Left cardiac atrium (tissue), 4 donors: ENCODE measurements at regions not wholly inside any gene's neighbourhood (a gene's known extent, or its start where the extent isn't known, plus 50 kb on each side); places are given as distances from the start of the nearest gene placed in this dataset.

Source experiments
- ATAC-seq, 2 donors: fragments of 200-7000 bp; cut with Tn5 transposase; one replicate each; pipeline ENCODE4 v1.9.1; 2020; ENCODE audit warnings: mild to moderate bottlenecking in 2 of 2, moderate library complexity in 2 of 2
- DNase-seq: peaks from one replicate; pipeline ENCODE4 v3.0.0-alpha.2; 2020
- intact Hi-C, 2 donors: fragments of 100-400 bp; cut with DNase I; formaldehyde crosslinking; loops; one replicate each; pipeline versions ENCODE4 v1.14.1 to v1.15.1; 2022 to 2023
- donor health status: DM: no; HTN: yes; CAD: no.
- donor health status: DM: no; HTN: yes; CAD: no; lungs with severe emphysema.
- donor health status: DM: yes; HTN: yes; CAD: no.
- donor health status: Dilated cardiomyopathy.

DNA sequence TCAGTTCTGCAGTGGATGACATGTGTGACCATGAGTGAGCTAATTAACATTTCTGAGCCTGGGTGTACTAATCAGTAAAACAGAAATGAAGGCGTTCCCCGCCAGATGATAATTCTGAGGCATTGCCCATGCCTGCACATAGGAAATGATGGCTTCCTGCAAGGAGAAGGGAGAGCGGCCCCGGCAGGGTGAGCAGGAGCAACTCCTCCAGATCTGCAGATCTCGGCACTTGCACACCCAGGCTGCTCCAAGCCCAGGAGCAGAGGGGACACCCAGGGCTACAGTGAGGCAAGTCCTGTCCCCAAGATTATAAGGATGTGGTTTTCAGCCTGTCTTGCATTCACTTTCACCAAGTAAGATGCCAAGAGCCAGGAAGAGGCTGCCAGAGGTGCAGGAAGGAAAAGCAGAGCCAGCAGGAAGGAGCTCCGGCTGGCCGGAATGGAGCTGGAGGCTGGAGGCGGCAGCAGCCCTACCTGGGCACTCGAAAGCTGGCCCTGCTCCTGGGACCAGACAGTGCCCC is 177.5 kb upstream of the CST7 start:
- DNase-seq (no peak), ATAC-seq (no peak)
- intact Hi-C loops, result no loop called here

DNA sequence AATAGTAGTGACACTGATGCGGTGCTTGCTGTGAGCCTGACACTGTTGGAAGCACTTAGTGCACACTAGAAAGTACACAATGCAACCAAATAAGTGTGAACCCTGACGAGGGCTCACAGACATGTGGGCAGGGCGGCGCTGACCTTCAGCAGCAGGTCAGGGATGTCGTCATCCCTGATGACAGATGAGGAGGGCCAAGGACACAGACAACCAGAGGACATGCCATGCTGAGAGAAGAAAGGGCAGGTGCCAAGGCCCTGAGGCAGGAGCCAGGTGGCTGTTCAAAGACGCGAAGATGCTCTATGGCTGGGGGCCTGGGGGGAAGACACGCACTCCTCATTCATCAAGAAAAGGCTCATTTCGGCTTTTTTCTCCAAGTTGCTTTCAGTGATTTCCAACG is 176.4 kb upstream of the CST7 start:
- intact Hi-C loops, result no loop called here
- DNase-seq, result no peak
- ATAC-seq, result no peak

DNA sequence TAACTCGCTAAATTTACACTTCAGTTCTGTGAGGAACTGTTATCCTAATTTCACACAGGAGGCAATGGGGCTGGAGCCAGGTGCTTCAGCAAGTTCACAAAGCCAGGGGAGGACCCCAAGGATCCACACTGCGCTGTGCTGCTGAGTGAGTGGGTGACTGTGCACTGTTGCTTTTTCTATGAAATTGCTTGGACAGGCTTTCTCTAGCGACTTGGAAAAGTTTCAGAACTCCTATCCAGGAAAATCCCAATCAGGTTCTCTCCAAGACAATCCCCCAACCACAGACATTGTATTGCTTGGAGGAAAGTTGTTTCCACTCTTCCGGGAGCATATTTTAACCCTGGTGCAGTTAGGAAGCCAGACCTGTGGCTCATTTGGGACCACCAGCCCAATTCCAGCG is 175.9 kb upstream of the CST7 start:
- peak in 1 of 2 donors; percentile 37 for ATAC-seq
- no peak for DNase-seq
- intact Hi-C loops, result no loop called here

DNA sequence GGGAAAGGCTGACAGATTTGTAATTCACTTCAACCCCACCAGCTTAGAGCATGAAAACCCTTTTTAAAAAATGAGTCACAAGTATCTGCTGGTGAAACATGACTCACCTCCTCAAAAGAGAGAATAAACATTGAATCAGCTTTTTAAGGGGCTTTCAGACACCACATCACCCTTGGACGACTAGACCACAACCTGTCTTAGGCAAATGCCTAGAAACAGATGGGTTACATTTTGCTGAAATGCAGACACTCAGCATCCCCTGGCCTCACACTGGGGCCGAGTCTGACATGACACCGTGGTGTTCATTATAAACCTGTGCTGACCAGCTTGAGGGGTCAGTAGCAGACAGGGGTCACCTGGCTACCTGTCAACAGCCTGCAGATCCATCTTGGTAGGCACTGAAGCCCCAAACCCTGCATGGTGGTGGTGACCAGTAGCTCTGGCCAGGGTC is 175.3 kb upstream of the CST7 start:
- ATAC-seq, result peak in 1 of 2 donors; percentile 60
- DNase-seq, result no peak
- intact Hi-C loops, result no loop called here

DNA sequence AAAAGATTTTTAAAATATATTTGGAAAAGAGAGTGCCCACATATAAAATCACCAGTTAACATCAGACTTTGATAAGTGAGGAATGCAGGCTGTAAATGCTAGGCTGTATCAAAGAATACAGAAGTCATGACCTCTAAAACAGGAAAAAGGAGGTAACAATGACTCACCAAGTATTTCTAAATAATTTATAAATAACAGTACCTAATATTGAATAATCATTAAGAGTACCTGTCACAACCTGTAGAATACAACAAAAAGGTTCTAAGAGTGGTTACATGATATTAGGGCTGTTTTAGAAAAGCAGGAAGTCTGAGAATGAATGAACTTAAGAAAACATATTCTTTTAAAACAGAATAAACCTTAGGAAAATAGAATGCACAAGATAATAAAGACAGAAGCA is 173.1 kb upstream of the CST7 start:
- ATAC-seq (no peak), DNase-seq (no peak)
- intact Hi-C loops, result no loop called here

DNA sequence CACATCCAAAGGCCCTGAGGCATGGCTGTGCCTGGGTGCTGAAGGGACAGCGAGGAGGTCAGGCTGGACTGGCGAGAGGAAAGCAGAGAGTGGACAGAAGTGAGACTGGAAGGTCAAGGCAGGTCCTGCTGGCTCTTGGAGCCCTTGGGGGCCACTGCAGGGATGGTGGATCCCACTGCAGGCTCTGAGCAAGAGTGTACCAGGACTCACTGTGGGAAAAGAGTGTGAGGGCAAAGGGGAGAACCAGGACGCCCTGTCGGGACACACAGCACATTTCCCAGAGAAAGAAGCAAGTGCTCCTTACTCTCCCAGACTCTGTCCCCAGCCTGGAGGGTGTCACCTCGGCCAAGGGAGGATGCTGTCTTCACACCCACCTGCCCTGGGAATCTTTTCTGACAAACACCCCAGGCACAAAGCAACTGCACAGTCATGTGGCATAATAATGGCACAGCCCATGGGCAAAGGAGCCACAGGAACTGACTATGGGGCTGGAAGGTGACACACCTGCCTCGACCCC is 172.3 kb upstream of the CST7 start:
- intact Hi-C loops, result no loop called here
- DNase-seq (no peak), ATAC-seq (no peak)

DNA sequence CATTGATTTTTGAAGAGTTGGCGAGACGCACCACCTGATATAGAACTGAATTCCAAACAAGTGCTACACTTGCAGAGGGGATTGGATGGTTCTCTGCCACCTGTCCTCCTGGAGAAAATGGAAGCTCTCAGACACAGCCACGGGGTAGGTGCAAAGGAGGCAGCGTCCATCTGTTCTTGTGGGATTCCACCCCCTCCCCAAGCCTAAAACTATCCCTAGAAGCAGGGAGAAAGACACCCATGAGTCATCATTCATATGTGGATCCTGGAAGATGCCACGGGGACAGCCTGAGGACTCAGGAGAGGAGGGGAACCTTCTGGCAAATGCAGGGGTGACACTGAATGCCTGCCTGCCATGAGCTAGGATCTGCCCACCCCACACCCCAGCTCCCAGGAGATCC is 171.3 kb upstream of the CST7 start:
- no peak for DNase-seq

DNA sequence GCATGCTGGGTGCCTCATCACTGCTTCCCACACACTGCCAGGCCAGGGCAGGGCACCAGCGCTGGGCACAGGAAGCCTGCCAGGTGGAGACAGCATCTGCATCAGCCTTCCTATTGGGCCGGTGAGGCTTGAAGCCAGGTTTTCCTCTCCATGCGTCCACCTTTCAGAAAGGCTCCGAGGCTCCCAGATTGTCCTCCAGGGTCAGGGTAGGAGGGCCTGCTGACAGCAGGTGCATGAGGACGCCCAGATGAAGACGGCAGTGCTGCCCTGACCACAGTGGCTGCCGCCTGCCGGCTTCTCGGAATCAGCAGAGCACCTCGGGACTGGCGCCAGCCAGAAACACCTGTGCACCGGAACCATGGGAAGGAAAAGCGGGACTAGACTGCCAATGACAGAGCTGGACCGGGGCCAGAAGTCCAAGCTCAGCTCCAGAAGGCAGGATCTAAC is 170.5 kb upstream of the CST7 start:
- ATAC-seq, result peak in 1 of 2 donors; percentile 20
- intact Hi-C loops, result no loop called here
- no peak for DNase-seq

More for the DNA sequence above, 171.3 kb upstream of the CST7 start:
- ATAC-seq, result no peak
- intact Hi-C loops, result no loop called here

DNA sequence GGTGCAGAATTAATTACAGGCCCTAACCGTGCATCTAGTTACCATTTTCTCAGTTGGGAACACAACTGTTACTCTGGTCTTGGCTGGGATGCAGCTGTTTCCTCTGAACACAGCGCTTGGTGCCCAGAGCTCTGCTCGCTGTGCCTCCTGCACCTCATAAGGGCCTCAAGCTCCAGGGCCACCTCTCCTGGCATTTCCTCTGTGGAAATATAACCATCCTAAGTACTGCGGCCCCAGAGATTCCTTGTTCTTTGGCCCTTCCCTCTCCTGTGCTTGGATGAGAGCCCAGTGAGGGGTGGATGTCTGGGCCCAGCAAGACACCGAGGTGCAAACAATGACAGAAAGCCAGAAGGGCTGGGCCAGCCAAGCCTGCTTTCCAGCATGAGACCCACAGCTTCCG is 169.9 kb upstream of the CST7 start:
- intact Hi-C loops, result no loop called here
- DNase-seq, result no peak
- peak; percentile 21 to 29 for ATAC-seq

DNA sequence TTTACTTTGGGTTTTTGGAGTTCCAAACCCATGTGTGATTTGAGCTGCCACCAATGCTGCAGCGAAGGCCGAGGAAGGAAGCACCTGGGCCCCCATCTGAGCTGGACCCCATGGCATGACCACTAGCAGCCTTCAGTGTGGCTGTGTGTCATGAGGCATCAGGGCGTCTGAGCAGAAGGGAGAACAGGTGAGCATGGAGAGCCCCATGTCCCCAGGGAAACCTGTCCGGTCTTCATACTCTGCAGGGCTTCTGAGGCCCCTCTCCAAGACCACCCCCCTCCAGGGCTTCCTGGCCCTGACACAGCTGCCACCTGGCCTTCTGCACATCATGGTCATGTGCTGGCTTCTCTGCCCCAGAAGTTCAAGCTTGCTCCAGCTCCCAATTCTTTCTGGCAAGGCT is 169.1 kb upstream of the CST7 start:
- intact Hi-C loops, result loop anchor here in 1 of 2 donors (5.0 kb wide), 1 partner anchor 478 kb away; no protein-coding TSS in a partner anchor
- DNase-seq, result no peak
- no peak for ATAC-seq

DNA sequence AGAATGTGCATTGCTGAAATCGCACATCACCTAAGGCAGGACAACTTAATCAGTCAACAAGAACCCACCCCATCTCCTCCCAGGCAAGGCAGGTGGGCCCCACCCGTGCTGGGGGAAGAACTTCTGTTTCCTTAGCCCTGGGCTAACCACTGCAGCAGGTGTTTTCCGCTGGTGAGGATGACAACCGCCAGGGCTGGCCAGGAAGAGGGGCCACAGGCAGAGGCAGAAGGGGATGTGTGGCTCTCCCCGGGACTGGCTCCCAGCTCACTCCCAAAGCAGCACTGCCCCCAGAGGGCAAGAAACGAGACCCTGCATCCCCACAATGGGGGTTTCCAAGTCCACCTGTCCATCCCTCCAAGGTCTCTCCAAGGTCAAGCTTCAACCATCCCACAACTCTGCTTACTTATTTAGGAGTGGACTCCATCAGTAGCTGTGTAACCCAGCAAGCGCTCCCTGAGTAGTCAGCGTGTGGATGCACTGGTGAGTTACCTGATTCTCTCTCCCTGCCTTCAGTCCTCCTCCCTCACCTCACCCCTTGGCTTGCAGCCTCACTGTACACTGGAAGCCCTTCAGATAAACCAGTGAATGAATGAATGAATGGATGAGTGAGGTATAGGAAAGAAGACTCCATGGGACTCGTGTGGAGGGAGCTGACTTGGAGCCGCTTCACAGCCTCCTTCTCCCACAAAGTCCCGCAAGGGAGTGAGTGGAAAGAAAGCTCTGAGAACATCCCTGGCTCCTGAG is 168.2 kb upstream of the CST7 start:
- intact Hi-C loops, result loop anchor here in 1 of 2 donors (5.0 kb wide), 1 partner anchor 479 kb away; no protein-coding TSS in a partner anchor
- ATAC-seq (no peak), DNase-seq (no peak)

DNA sequence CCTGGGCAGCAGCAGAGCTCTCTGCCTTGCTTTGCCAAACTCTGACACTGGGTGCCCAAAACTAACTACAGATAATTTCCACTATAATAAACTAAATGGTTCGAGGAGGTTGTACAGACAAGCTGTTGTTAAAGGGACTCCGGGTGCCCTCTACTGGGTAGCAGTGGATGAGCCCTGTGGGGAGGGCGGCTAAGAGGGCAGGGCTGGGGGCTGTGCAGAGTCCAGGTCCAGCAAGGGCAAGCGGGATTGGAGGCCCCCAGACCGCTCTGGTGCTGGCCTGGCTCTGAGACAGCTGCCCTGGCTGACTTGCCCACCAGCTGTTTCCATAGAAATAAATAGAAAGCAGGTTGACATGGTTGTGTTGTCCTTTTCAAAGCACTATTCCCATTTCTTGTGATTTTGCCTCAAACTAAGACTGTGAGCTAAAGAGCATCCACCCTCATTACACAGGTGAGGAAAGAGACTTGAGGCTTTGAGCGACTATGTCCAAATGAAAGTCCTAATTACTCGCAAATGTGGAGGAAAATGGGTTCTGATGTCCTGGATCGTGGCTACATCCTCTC is 167.6 kb upstream of the CST7 start:
- DNase-seq (no peak), ATAC-seq (peak; percentile 73 to 79)
- intact Hi-C loops, result loop anchor here in 1 of 2 donors (5.0 kb wide), 1 partner anchor 479 kb away; no protein-coding TSS in a partner anchor

DNA sequence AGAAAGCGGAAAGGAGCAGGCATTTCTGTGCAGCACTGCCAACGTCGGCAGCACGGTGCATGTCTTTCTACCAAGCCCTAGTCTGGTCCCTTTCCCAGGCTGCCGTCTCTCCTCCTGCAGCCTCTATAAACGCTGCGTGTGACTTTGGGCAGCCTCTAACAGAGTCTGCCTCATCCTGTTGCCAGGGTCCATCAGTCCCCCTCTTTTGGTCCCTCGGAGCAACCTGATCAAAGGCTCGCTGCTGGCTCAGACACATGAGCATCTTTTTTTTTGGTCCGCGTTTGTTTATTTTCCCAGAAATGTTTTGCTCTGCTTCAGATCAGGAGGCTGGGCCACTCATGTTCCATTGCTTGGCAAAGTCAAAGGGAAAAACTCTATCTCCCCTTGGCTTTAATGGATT is 166.8 kb upstream of the CST7 start:
- DNase-seq (no peak), ATAC-seq (no peak)
- intact Hi-C loops, result loop anchor here in 1 of 2 donors (5.0 kb wide), 1 partner anchor 480 kb away; no protein-coding TSS in a partner anchor

DNA sequence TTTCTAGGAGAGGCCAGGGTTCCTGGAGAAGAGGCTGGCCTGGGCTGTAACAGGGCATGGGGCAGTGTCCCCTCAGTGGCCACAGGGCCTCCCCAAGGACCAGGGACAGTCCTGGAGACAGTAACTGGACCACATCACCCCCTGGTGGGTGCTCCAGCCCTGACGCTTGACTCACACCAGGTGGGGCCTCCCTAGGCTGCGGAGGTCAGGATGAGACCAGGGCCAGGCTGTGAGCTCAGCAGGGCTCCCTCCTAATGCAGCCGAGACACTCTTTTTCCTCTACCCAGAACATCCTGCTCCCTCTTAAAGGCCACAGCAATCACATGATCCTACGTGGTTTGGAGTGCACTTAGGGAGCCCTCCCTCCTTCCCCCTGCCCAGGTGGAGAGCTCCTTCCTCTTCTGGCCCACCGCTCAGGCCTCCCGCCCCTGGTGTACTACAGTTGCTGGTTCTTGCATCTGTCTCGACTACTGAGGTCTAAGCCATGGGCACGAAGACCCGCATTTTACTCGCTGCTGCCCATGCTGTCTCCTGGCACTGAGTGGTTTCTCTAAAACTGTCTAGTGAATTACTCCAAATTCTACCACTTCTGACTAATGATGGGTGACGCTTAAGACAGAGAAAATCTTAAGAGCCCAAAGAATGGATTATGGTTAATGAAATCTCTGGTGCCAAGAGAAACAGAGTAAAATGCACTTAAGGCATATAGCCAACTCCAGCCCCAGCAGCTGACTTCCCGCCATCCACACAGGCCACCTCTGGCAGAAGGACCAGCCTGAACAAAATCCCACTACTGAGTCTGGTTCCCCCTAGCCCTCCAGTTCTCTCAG is 166.1 kb upstream of the CST7 start:
- DNase-seq (no peak), ATAC-seq (no peak)
- intact Hi-C loops, result loop anchor here in 1 of 2 donors (5.0 kb wide), 1 partner anchor 481 kb away; no protein-coding TSS in a partner anchor

DNA sequence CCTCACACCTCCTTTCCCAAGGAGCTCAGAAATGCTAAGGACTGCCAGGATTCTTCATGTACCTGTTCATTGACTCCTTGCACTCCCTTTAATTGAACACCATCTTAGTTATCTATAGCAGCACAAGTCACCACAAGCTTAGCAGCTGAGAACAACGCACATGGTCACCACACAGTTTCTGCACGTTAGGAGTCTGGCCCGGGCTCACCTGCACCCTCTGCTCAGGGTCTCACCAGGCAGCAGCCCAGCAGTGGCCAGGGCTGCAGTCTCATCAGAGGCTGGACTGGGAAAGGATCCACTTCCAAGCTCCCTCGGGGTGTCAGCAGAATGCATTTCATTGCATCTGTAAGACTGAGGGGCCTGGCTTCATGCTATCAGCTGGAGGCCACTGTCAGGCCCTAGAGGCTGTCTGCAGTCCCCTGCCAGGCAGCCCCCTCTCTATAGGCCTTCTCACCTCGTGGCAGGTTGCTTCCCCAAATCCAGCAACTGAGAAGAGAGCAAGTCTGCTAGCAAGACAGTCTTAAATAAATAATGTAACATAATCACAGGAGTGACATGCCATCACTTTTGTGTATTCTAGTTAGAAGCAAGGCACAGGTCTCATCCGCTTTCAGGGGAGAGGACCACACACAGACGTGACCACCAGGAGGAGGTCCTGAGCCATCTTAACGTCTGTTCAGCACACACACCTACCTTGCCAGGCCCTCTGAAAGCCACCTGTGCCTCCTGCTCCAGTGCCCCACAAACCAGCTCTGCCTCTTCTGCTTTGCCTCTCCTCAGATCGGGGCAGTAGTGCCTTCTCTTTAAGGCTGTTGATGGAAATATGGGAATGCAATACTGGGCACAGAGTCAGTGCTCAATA is 165.2 kb upstream of the CST7 start:
- ATAC-seq, result no peak
- intact Hi-C loops, result loop anchor here in 1 of 2 donors (5.0 kb wide), 1 partner anchor 482 kb away; no protein-coding TSS in a partner anchor
- no peak for DNase-seq

DNA sequence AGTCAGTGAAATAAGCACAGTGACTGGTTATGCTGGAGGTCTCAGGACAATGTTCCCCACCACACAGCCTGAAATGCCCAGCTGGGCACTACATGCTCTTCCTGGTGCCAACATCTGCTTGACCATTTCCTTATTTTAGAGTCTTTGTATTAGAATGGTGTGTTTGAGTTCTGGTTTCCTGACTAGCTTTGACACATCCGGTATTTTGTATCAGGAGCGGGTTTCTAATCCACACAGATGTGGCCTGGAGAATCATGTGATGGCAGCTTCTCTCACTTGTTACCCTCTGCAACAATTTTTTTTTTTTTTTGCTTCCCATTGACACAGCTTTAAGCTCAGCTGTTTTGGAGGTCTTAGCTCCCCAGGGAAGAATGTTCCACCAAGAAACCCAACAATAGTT is 164.5 kb upstream of the CST7 start:
- intact Hi-C loops, result loop anchor here in 1 of 2 donors (5.0 kb wide), 1 partner anchor 482 kb away; no protein-coding TSS in a partner anchor
- ATAC-seq (no peak), DNase-seq (no peak)

DNA sequence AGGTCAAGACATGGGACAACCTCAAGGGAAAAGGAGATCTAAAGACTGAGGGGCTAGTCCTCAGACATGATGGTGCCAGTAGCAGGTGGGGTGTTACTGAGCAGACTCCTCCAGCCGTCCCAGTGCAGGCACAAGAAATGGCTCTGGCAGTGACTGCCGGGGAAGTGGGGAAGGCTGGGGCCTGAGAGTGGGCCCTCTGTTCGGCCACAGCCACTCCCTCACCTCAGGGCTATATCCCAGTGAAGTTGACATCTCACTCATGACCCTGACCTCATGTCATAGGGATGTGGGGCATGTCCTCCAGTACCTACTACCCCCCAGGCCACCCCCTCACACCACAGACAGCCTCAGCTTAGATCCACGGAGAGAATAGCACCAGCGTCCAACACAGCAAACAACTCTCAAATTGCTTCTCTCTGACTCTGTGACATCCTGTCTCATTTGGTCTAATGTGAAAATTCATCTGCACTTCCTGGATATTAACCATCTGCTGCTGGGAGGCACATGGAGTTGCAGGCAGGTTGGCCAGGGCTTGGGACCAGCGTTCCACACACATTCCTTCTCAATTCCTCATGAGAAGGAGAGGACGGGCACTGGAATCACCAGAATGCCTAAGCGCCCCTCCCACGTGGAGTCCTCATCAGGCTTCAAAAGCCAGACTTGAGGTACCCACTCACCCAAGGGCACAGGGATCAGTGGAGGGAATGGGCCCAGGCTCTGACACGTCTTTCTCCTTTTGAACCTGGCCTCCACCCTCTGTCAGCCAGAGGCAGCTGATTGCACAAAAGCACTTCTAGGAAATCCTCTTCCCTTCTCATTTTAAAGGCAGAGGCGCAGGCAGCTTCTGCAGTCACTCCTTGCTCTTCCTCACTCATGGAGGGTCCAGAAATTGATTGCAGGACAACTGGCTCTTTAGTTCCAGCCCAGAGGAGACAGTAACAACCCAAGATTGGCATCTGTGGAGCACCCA is 163.6 kb upstream of the CST7 start:
- intact Hi-C loops, result no loop called here
- ATAC-seq (no peak), DNase-seq (peak; percentile 22)
